ENCODE measurements at regions not wholly inside any gene's neighbourhood (a gene's known extent, or its start where the extent isn't known, plus 50 kb on each side); places are given as distances from the start of the nearest gene placed in this dataset.

DNA sequence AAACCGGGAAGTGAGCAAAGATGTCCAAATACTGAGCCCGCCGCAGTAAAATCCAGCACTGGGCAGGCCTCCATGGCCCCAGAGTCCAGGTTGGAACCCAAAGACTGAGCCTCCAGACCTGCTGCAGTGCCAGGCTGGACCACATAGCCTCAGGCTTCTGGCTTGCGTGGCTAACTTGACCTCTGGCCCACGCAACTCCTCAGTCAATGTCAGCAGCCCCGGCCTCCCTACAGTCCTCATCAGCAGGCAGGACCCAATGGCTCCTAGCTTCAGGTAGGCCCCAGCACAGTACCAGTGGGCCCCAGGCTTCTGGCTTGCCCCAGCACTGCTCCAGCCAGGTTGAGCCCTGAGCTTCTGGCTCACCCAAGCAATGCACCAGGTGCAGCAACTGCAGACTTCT is 245.1 kb upstream of the AFDN start (continued):
- no peak for TF ChIP-seq SETDB1 (IDR thresholded peaks at IDR 0.05; ENCODE audit: insufficient read length, low read length)

GRCh38 chr6:167583412-167583811 is 243.3 kb upstream of the AFDN start:
- no peak overlapping the region for H3K4me3 ChIP-seq (ENCODE audit: low read depth, low read length)
- ChIA-PET POLR2A (no interaction called here), CTCF (interaction anchor here (0.6 to 1.1 kb wide), 3 partner anchors 89 to 1302 kb away, joined by 3 to 5 read pairs (median 3); no protein-coding TSS in a partner anchor)
- H3K27ac ChIP-seq (ENCODE audit: extremely low read depth, low read depth, low read length): no peak overlapping the region
- no peaks in the 10 kb centered on the region for H3K36me3 ChIP-seq (ENCODE audit: control insufficient read depth in 2 of 2, insufficient read depth in 1 of 2, low read length in 2 of 2)
- H3K4me1 ChIP-seq (ENCODE audit: control insufficient read depth, insufficient read depth, low read length): no peaks in the 10 kb centered on the region
- no peaks in the 10 kb centered on the region for H3K9me3 ChIP-seq (ENCODE audit: control insufficient read depth, insufficient read depth, low read depth, low read length)
- TF ChIP-seq SETDB1 (IDR thresholded peaks at IDR 0.05; ENCODE audit: insufficient read length, low read length): peak; percentile 93
- no peak for TF ChIP-seq ZBTB20 (tag by site-specific recombination; IDR thresholded peaks at IDR 0.05)

- H3K27ac ChIP-seq (ENCODE audit: extremely low read depth, low read depth, low read length): no peak overlapping the region
- CTCF ChIA-PET: no interaction called here
- TF ChIP-seq REPIN1 (tag by site-specific recombination; IDR thresholded peaks at IDR 0.05; ENCODE audit: low read depth) (no peak), HOXD13 (CRISPR knock-in tag; IDR thresholded peaks at IDR 0.05; ENCODE audit: borderline replicate concordance) (no peak), SETDB1 (IDR thresholded peaks at IDR 0.05; ENCODE audit: insufficient read length, low read length) (no peak), ZNF610 (tag by site-specific recombination; IDR thresholded peaks at IDR 0.05; ENCODE audit: borderline replicate concordance) (no peak), ZNF211 (tag by site-specific recombination; IDR thresholded peaks at IDR 0.05; ENCODE audit: low read depth) (no peak), GFI1B (tag by site-specific recombination; IDR thresholded peaks at IDR 0.05) (no peak), ZNF777 (tag by site-specific recombination; IDR thresholded peaks at IDR 0.05; ENCODE audit: borderline replicate concordance) (no peak)
- TF ChIP-seq, protein P1, sequence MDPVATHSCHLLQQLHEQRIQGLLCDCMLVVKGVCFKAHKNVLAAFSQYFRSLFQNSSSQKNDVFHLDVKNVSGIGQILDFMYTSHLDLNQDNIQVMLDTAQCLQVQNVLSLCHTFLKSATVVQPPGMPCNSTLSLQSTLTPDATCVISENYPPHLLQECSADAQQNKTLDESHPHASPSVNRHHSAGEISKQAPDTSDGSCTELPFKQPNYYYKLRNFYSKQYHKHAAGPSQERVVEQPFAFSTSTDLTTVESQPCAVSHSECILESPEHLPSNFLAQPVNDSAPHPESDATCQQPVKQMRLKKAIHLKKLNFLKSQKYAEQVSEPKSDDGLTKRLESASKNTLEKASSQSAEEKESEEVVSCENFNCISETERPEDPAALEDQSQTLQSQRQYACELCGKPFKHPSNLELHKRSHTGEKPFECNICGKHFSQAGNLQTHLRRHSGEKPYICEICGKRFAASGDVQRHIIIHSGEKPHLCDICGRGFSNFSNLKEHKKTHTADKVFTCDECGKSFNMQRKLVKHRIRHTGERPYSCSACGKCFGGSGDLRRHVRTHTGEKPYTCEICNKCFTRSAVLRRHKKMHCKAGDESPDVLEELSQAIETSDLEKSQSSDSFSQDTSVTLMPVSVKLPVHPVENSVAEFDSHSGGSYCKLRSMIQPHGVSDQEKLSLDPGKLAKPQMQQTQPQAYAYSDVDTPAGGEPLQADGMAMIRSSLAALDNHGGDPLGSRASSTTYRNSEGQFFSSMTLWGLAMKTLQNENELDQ (tag by site-specific recombination; IDR thresholded peaks at IDR 0.05; ENCODE audit: low read depth): no peak
- TF ChIP-seq, protein P2, sequence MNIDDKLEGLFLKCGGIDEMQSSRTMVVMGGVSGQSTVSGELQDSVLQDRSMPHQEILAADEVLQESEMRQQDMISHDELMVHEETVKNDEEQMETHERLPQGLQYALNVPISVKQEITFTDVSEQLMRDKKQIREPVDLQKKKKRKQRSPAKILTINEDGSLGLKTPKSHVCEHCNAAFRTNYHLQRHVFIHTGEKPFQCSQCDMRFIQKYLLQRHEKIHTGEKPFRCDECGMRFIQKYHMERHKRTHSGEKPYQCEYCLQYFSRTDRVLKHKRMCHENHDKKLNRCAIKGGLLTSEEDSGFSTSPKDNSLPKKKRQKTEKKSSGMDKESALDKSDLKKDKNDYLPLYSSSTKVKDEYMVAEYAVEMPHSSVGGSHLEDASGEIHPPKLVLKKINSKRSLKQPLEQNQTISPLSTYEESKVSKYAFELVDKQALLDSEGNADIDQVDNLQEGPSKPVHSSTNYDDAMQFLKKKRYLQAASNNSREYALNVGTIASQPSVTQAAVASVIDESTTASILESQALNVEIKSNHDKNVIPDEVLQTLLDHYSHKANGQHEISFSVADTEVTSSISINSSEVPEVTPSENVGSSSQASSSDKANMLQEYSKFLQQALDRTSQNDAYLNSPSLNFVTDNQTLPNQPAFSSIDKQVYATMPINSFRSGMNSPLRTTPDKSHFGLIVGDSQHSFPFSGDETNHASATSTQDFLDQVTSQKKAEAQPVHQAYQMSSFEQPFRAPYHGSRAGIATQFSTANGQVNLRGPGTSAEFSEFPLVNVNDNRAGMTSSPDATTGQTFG (tag by site-specific recombination; IDR thresholded peaks at IDR 0.05; ENCODE audit: borderline replicate concordance): no peak
- TF ChIP-seq, protein P3, sequence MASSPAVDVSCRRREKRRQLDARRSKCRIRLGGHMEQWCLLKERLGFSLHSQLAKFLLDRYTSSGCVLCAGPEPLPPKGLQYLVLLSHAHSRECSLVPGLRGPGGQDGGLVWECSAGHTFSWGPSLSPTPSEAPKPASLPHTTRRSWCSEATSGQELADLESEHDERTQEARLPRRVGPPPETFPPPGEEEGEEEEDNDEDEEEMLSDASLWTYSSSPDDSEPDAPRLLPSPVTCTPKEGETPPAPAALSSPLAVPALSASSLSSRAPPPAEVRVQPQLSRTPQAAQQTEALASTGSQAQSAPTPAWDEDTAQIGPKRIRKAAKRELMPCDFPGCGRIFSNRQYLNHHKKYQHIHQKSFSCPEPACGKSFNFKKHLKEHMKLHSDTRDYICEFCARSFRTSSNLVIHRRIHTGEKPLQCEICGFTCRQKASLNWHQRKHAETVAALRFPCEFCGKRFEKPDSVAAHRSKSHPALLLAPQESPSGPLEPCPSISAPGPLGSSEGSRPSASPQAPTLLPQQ (tag by site-specific recombination; IDR thresholded peaks at IDR 0.05): no peak
- TF ChIP-seq, protein P4, sequence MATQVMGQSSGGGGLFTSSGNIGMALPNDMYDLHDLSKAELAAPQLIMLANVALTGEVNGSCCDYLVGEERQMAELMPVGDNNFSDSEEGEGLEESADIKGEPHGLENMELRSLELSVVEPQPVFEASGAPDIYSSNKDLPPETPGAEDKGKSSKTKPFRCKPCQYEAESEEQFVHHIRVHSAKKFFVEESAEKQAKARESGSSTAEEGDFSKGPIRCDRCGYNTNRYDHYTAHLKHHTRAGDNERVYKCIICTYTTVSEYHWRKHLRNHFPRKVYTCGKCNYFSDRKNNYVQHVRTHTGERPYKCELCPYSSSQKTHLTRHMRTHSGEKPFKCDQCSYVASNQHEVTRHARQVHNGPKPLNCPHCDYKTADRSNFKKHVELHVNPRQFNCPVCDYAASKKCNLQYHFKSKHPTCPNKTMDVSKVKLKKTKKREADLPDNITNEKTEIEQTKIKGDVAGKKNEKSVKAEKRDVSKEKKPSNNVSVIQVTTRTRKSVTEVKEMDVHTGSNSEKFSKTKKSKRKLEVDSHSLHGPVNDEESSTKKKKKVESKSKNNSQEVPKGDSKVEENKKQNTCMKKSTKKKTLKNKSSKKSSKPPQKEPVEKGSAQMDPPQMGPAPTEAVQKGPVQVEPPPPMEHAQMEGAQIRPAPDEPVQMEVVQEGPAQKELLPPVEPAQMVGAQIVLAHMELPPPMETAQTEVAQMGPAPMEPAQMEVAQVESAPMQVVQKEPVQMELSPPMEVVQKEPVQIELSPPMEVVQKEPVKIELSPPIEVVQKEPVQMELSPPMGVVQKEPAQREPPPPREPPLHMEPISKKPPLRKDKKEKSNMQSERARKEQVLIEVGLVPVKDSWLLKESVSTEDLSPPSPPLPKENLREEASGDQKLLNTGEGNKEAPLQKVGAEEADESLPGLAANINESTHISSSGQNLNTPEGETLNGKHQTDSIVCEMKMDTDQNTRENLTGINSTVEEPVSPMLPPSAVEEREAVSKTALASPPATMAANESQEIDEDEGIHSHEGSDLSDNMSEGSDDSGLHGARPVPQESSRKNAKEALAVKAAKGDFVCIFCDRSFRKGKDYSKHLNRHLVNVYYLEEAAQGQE (tag by site-specific recombination; IDR thresholded peaks at IDR 0.05): no peak
Measured at GRCh38 chr6:167588181-167588919, 238.4 kb upstream of the AFDN start.

More at GRCh38 chr6:167588181-167588919, 238.4 kb upstream of the AFDN start:
- H3K9me3 ChIP-seq (ENCODE audit: control insufficient read depth, insufficient read depth, low read depth, low read length): no peaks in the 10 kb centered on the region
- POLR2A ChIA-PET: no interaction called here
- no peaks in the 10 kb centered on the region for H3K4me1 ChIP-seq (ENCODE audit: control insufficient read depth, insufficient read depth, low read length)
- H3K36me3 ChIP-seq (ENCODE audit: control insufficient read depth in 2 of 2, insufficient read depth in 1 of 2, low read length in 2 of 2): no peaks in the 10 kb centered on the region
- H3K4me3 ChIP-seq (ENCODE audit: low read depth, low read length): no peak overlapping the region

All from HEK293 (cell line).